ENCODE measurements at regions not wholly inside any gene's neighbourhood (a gene's known extent, or its start where the extent isn't known, plus 50 kb on each side); places are given as distances from the start of the nearest gene placed in this dataset.
"Not testable (repeated sequence)": the region's sequence is repeated elsewhere in the genome, so short reads cannot be mapped to it uniquely, and the experiment has no call there.

- no peak overlapping the region for H3K4me3 ChIP-seq (ENCODE audit: low read depth, low read length)
- no peak for TF ChIP-seq CTCF (IDR thresholded peaks at IDR 0.05; ENCODE audit: insufficient read depth, low read length)
- DNase-seq (ENCODE audit: low read depth) = no peak
Observed at GRCh38 chr6:122903266-122903915, 92.6 kb upstream of the CLVS2 start.

GRCh38 chr6:122904166-122904565 lies 91.9 kb upstream of the CLVS2 start:
- TF ChIP-seq CTCF (IDR thresholded peaks at IDR 0.05; ENCODE audit: insufficient read depth, low read length) = no peak
- no peak for DNase-seq (ENCODE audit: low read depth)
- no peak overlapping the region for H3K4me3 ChIP-seq (ENCODE audit: low read depth, low read length)

- no peak overlapping the region for H3K4me3 ChIP-seq (ENCODE audit: low read depth, low read length)
- DNase-seq (ENCODE audit: low read depth) = no peak
- no peak for TF ChIP-seq CTCF (IDR thresholded peaks at IDR 0.05; ENCODE audit: insufficient read depth, low read length)
Observed at GRCh38 chr6:122913558-122913957, 82.5 kb upstream of the CLVS2 start.

GRCh38 chr6:122918714-122919113 lies 77.3 kb upstream of the CLVS2 start:
- no peak for TF ChIP-seq CTCF (IDR thresholded peaks at IDR 0.05; ENCODE audit: insufficient read depth, low read length)
- no peak overlapping the region for H3K4me3 ChIP-seq (ENCODE audit: low read depth, low read length)
- DNase-seq (ENCODE audit: low read depth) = no peak

- TF ChIP-seq CTCF (IDR thresholded peaks at IDR 0.05; ENCODE audit: insufficient read depth, low read length) = no peak
- no peak for DNase-seq (ENCODE audit: low read depth)
- H3K4me3 ChIP-seq (ENCODE audit: low read depth, low read length) = no peak overlapping the region
Observed at GRCh38 chr6:122930252-122931180, 65.5 kb upstream of the CLVS2 start.

- H3K4me3 ChIP-seq (ENCODE audit: low read depth, low read length) = no peak overlapping the region
- TF ChIP-seq CTCF (IDR thresholded peaks at IDR 0.05; ENCODE audit: insufficient read depth, low read length) = no peak
Observed at GRCh38 chr6:122931916-122932315, 64.1 kb upstream of the CLVS2 start.

GRCh38 chr6:122944936-122945335 lies 51.1 kb upstream of the CLVS2 start:
- not testable (repeated sequence) for H3K4me3 ChIP-seq (ENCODE audit: low read depth, low read length); DNase-seq (ENCODE audit: low read depth)

More at GRCh38 chr6:122931916-122932315, 64.1 kb upstream of the CLVS2 start:
- no peak for DNase-seq (ENCODE audit: low read depth)
